GM12878 (cell line): ENCODE measurements at regions not wholly inside any gene's neighbourhood (a gene's known extent, or its start where the extent isn't known, plus 50 kb on each side); places are given as distances from the start of the nearest gene placed in this dataset.

ENCODE experiments used
- ATAC-seq: fragments of 200-7000 bp; cut with Tn5 transposase; 3 replicates; pipeline ENCODE4 v1.9.1; 2020; ENCODE audit warnings: mild to moderate bottlenecking, moderate library complexity
- BruUV-seq: library from RNA; stranded (reverse); fragments of 400-500 nt; replicated peaks from 2 replicates; lab custom pipeline; 2021; lab: Mats Ljungman, UMichigan
- CTCF ChIA-PET: fragments of 300-600 bp; sonication (Branson Sonifier 250); formaldehyde crosslinking; extraction: SDS; loops from one replicate; lab custom pipeline; 2021; ENCODE audit warnings: inconsistent platforms; lab: Yijun Ruan, JAX
- POLR2A ChIA-PET: fragments of 350-600 bp; formaldehyde crosslinking; extraction: SDS; loops from one replicate; lab custom pipeline; 2021; ENCODE audit warnings: inconsistent platforms; lab: Charles Lee
- RAD21 ChIA-PET: fragments of 300-600 bp; sonication (Branson Sonifier 250); formaldehyde crosslinking; loops from one replicate; lab custom pipeline; 2023; ENCODE audit warnings: antibody characterized with exemption; ENCODE audit not compliant: unreplicated experiment; lab: Charles Lee
- SMC1A ChIA-PET: fragments of 300-600 bp; sonication (Branson Sonifier 250); formaldehyde crosslinking; loops from one replicate; lab custom pipeline; 2023; ENCODE audit not compliant: unreplicated experiment, uncharacterized antibody; lab: Charles Lee
- DNase-seq: peaks from one replicate; pipeline ENCODE4 v3.0.0-alpha.2; 2011; ENCODE audit warnings: low read depth, low spot score
- FAIRE-seq: peaks from 3 replicates; lab custom pipeline; 2011; peaks lifted over from hg19 to GRCh38; lab: Jason Lieb, UNC
- H2AFZ ChIP-seq: 2 replicates; pipeline ENCODE4 v1.6.0; 2011; ENCODE audit warnings: low read depth, low read length, control low read depth; ENCODE audit not compliant: control insufficient read depth
- H3K27ac ChIP-seq: 2 replicates; pipeline ENCODE4 v1.5.1; 2011; ENCODE audit warnings: control low read depth; ENCODE audit not compliant: control insufficient read depth, insufficient read depth
- H3K27me3 ChIP-seq, 2 experiments: replicated peaks in 1 of 2; 2 replicates each; pipeline versions ENCODE4 v1.6.0 to v1.6.1; 2011; ENCODE audit warnings: low read length in 1 of 2; ENCODE audit not compliant: control insufficient read depth in 2 of 2, insufficient read depth in 2 of 2
- H3K36me3 ChIP-seq, 2 experiments: 2 replicates each; pipeline ENCODE4 v1.5.1; 2011; ENCODE audit warnings: low read length in 1 of 2; ENCODE audit not compliant: control insufficient read depth in 2 of 2, insufficient read depth in 2 of 2
- H3K4me1 ChIP-seq: 2 replicates; pipeline ENCODE4 v1.6.1; 2011; ENCODE audit warnings: mild to moderate bottlenecking, low read length, moderate library complexity, mixed read lengths; ENCODE audit not compliant: control insufficient read depth, insufficient read depth
- H3K4me2 ChIP-seq: 2 replicates; pipeline ENCODE4 v1.6.0; 2011; ENCODE audit warnings: control low read depth; ENCODE audit not compliant: control insufficient read depth, insufficient read depth
- H3K4me3 ChIP-seq: fragments of 200-600 bp; sonication (generic); 2 replicates; pipeline ENCODE4 v1.5.1; 2016
- H3K79me2 ChIP-seq: 2 replicates; pipeline ENCODE4 v1.6.0; 2011; ENCODE audit warnings: low read length; ENCODE audit not compliant: control insufficient read depth, insufficient read depth
- H3K9ac ChIP-seq: 2 replicates; pipeline ENCODE4 v1.8.0; 2011; ENCODE audit warnings: low read length, control low read depth, mixed read lengths; ENCODE audit not compliant: control insufficient read depth, insufficient read depth
- H3K9me3 ChIP-seq: replicated peaks from 3 replicates; pipeline ENCODE4 v1.5.1; 2011; ENCODE audit warnings: mild to moderate bottlenecking, low read length; ENCODE audit not compliant: control insufficient read depth, insufficient read depth
- H4K20me1 ChIP-seq: 2 replicates; pipeline ENCODE4 v1.6.0; 2011; ENCODE audit not compliant: control insufficient read depth, insufficient read depth
- BCLAF1 ChIP-seq: fragments of 450-650 bp; IDR thresholded peaks from 2 replicates; pipeline ENCODE4 v1.6.1; 2017; ENCODE audit warnings: antibody characterized with exemption, mild to moderate bottlenecking, moderate library complexity
- DPF2 ChIP-seq: fragments of 450-650 bp; IDR thresholded peaks from 2 replicates; pipeline ENCODE4 v1.6.1; 2017; ENCODE audit warnings: mild to moderate bottlenecking
- ESRRA ChIP-seq: IDR thresholded peaks from 2 replicates; pipeline ENCODE4 v1.6.1; 2012; ENCODE audit warnings: mild to moderate bottlenecking, low read length, improper control_type of control experiment
- NBN ChIP-seq: fragments of 450-650 bp; IDR thresholded peaks from 2 replicates; pipeline ENCODE4 v1.6.1; 2016
- PBX3 ChIP-seq: IDR thresholded peaks from 2 replicates; pipeline ENCODE4 v1.6.1; 2011; ENCODE audit warnings: mild to moderate bottlenecking, low read depth, low read length, moderate library complexity; ENCODE audit not compliant: insufficient replicate concordance
- STAT3 ChIP-seq: IDR thresholded peaks from 2 replicates; pipeline ENCODE4 v1.6.1; 2011; ENCODE audit warnings: low read depth, low read length, improper control_type of control experiment
- SUZ12 ChIP-seq: fragments of 200-600 bp; sonication (generic); IDR thresholded peaks from one replicate; pipeline ENCODE4 v1.6.1; 2018; ENCODE audit warnings: antibody characterized with exemption, mild to moderate bottlenecking; ENCODE audit not compliant: unreplicated experiment
- YY1 ChIP-seq: IDR thresholded peaks from 2 replicates; pipeline ENCODE4 v1.6.1; 2011; ENCODE audit warnings: low read depth, mild to moderate bottlenecking, low read length
- WGBS: methylation state at CpG from one replicate; pipeline ENCODE4 v1.1.6; 2016; ENCODE audit warnings: low lambda C conversion rate; ENCODE audit not compliant: insufficient replicate concordance, insufficient coverage; ENCODE audit errors: missing lambda C conversion rate; 5-methylcytosine and 5-hydroxymethylcytosine counted together
- in situ Hi-C: fragments of 300-500 bp; cut with MboI; formaldehyde crosslinking; loops from 9 replicates; pipeline ENCODE4 v1.14.3; 2018; ENCODE audit warnings: mixed read lengths
- intact Hi-C: fragments of 100-400 bp; cut with micrococcal nuclease; formaldehyde crosslinking; loops from one replicate; pipeline ENCODE4 v1.14.2; 2022; ENCODE audit not compliant: unreplicated experiment

GRCh38 chr1:69081668-69082067 is 486.1 kb upstream of the LRRC7 start:
- no peaks in the 10 kb centered on the region for H3K36me3 ChIP-seq
- CTCF ChIA-PET = no interaction called here
- no peak for FAIRE-seq
- H3K4me3 ChIP-seq = no peak overlapping the region
- in situ Hi-C loops (no loop called here), intact Hi-C loops (no loop called here)
- H3K4me1 ChIP-seq = no peaks in the 10 kb centered on the region
- no peak overlapping the region for H2AFZ ChIP-seq
- 24% methylated on average over 3 of the region's 3 CpGs for WGBS
- no peaks in the 10 kb centered on the region for H4K20me1 ChIP-seq
- no peaks in the 10 kb centered on the region for H3K9me3 ChIP-seq
- H3K27ac ChIP-seq = no peak overlapping the region
- no peaks in the 10 kb centered on the region for H3K27me3 ChIP-seq
- POLR2A ChIA-PET = no interaction called here
- no peak for TF ChIP-seq BCLAF1
- no peak for TF ChIP-seq DPF2
- no peak for TF ChIP-seq STAT3
- no peak for TF ChIP-seq SUZ12
- TF ChIP-seq ESRRA = no peak
- no peak for TF ChIP-seq YY1
- TF ChIP-seq PBX3 = no peak
- no peak for TF ChIP-seq NBN
- ATAC-seq = no peak
- no peak overlapping the region for H3K4me2 ChIP-seq
- no peak overlapping the region for H3K9ac ChIP-seq
- no peak for DNase-seq
- H3K79me2 ChIP-seq = no peaks in the 10 kb centered on the region
- SMC1A ChIA-PET = interaction anchor here (0.6 kb wide), 1 partner anchor 17 kb away, joined by 3 read pairs; no protein-coding TSS in a partner anchor
- no TSS peak for BruUV-seq
- RAD21 ChIA-PET = no interaction called here
